ENCODE measurements at regions not wholly inside any gene's neighbourhood (a gene's known extent, or its start where the extent isn't known, plus 50 kb on each side); places are given as distances from the start of the nearest gene placed in this dataset.

GRCh38 chr18:75497576-75498235 is 70.2 kb upstream of the SMIM21 start:
- no peak for TF ChIP-seq CTCF (IDR thresholded peaks at IDR 0.05)
- no peak for TF ChIP-seq EP300 (IDR thresholded peaks at IDR 0.05)
- no peak for TF ChIP-seq POLR2AphosphoS5 (IDR thresholded peaks at IDR 0.05)
- TF ChIP-seq POLR2A (IDR thresholded peaks at IDR 0.05) = no peak

All from suprapubic skin (tissue), 4 donors.